ENCODE measurements at regions not wholly inside any gene's neighbourhood (a gene's known extent, or its start where the extent isn't known, plus 50 kb on each side); places are given as distances from the start of the nearest gene placed in this dataset.

DNA sequence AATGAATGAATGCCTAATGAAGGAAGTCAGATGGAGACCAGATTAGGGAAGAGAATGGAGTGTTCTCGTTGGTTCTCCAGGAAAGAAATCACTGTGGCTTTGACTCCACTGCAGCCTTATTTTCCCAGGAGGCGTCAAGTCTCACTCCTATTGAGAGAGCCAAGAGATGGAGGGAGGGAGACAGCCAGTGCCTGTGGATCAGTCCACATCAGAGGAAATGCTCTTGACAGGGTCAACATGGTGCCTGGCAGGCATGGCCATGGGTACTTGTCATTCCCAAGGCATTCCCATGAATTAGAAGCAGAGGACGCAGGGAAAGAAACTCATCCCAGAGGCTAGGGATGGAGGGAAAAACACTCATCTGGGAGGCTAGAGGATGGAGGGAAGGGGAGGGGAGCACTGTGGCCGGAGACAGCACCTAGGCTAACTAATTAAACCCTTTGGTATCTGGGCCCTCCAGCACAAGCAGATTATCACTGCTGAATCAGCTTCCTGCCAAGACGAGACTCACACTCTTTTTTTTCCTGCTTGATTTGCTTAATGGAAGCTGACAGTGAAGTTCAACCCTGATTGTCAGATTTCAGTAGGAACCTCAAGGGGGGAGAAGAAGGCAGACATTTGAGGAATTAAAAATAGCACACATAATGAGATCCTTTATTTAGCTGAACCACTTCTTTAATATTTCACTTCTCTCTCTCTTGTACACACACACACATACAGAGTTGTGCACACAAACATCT is 1233.2 kb upstream of the AUTS2 start:
- H3K9me3 ChIP-seq = no peaks in the 10 kb centered on the region
- H3K27me3 ChIP-seq = peaks cover 5% of the 10 kb centered on the region
- no peak overlapping the region for H3K4me3 ChIP-seq
- H3K27ac ChIP-seq = no peak overlapping the region
- TF ChIP-seq POLR2A (IDR thresholded peaks at IDR 0.05) (no peak), EP300 (IDR thresholded peaks at IDR 0.05) (no peak), POLR2AphosphoS5 (IDR thresholded peaks at IDR 0.05) (no peak)
- TF ChIP-seq, protein P1, sequence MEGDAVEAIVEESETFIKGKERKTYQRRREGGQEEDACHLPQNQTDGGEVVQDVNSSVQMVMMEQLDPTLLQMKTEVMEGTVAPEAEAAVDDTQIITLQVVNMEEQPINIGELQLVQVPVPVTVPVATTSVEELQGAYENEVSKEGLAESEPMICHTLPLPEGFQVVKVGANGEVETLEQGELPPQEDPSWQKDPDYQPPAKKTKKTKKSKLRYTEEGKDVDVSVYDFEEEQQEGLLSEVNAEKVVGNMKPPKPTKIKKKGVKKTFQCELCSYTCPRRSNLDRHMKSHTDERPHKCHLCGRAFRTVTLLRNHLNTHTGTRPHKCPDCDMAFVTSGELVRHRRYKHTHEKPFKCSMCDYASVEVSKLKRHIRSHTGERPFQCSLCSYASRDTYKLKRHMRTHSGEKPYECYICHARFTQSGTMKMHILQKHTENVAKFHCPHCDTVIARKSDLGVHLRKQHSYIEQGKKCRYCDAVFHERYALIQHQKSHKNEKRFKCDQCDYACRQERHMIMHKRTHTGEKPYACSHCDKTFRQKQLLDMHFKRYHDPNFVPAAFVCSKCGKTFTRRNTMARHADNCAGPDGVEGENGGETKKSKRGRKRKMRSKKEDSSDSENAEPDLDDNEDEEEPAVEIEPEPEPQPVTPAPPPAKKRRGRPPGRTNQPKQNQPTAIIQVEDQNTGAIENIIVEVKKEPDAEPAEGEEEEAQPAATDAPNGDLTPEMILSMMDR (IDR thresholded peaks at IDR 0.05) = no peak
- no peaks in the 10 kb centered on the region for H3K4me1 ChIP-seq
- no peaks in the 10 kb centered on the region for H3K36me3 ChIP-seq
- WGBS = 66% methylated on average over 5 of the region's 5 CpGs
- no peak for DNase-seq (ENCODE audit: low spot score in 2 of 2)

DNA sequence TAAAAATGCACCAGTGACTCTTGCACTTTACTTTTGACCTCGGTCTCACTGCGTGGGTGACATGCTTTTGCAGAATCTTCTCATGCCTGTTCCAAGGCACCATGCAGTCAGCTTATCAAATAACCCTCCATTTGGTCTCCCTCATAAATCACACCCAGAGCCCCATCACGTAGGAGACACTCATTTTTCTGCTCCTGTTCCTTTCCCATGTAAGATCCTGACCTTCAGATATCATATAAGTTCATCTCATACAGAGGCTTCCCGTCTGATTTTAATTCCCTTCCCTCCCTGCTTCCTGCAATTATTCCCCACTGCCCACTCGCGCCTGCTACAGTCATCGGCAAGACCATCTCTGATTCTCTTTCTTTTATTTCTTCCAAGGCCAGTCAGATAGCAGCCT is 1226.3 kb upstream of the AUTS2 start:
- Histone ChIP-seq H3K27ac (no peak overlapping the region), H3K36me3 (no peaks in the 10 kb centered on the region), H3K9me3 (no peaks in the 10 kb centered on the region), H3K27me3 (peaks cover 5% of the 10 kb centered on the region), H3K4me3 (no peak overlapping the region), H3K4me1 (no peaks in the 10 kb centered on the region)
- 46% methylated on average over 7 of the region's 7 CpGs for whole genome bisulfite sequencing
- DNase-seq (ENCODE audit: low spot score in 2 of 2) = no peak
- TF ChIP-seq POLR2AphosphoS5 (IDR thresholded peaks at IDR 0.05) (no peak), POLR2A (IDR thresholded peaks at IDR 0.05) (no peak), EP300 (IDR thresholded peaks at IDR 0.05) (no peak)
- TF ChIP-seq, protein P1 (IDR thresholded peaks at IDR 0.05) = no peak

DNA sequence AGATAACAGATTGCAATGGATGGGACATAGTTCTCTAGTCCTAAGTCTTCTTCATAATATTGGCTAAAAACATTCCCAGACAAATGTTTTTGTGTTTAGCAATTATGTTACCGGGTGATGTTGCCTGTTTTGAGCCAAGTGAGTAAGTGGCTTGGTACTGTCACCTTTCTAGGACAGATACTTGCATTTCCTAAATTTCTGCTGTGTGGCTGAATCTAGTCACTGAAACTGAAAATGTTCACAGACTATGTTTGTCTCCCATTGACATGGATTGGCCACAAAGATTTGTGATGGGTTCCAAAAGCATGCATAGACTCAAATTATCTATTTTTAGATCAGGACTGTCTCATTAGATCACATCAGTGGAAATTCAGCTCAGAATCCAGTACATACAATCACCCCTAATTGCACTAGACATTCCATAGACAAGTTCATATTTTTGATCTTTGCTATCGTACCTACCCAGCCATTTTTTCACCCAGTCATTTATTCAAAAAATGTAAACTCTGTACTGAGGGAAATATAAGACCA is 1222.1 kb upstream of the AUTS2 start:
- DNase-seq (ENCODE audit: low spot score in 2 of 2) = no peak
- H3K27ac ChIP-seq = no peak overlapping the region
- no peaks in the 10 kb centered on the region for H3K9me3 ChIP-seq
- no peaks in the 10 kb centered on the region for H3K4me1 ChIP-seq
- WGBS = 60% methylated on average over 2 of the region's 2 CpGs
- H3K27me3 ChIP-seq = no peaks in the 10 kb centered on the region
- H3K4me3 ChIP-seq = no peak overlapping the region
- TF ChIP-seq POLR2A (IDR thresholded peaks at IDR 0.05) = no peak
- TF ChIP-seq, protein P1 (IDR thresholded peaks at IDR 0.05) = no peak
- no peak for TF ChIP-seq POLR2AphosphoS5 (IDR thresholded peaks at IDR 0.05)
- H3K36me3 ChIP-seq = no peaks in the 10 kb centered on the region

DNA sequence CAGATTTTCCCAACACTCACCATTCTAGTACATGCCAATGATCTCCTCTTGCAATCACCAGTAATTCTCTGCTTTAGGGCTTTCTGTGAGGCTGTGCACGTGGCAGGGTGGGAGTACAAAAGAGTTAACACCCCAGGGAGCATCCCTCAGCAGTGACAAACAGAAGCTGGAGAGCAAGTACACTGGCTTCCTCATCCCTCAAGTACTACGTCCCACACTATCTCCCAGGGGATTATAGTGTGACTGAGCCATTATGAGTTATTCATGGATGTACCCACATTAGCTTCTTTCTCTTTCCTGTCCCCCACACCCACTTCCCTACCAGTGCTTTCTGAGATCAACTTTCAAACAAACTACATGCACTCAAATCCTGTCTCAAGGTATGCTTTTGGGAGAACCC is 1216.5 kb upstream of the AUTS2 start:
- Histone ChIP-seq H3K4me3 (no peak overlapping the region), H3K27me3 (no peaks in the 10 kb centered on the region), H3K4me1 (no peaks in the 10 kb centered on the region), H3K9me3 (peaks cover 2% of the 10 kb centered on the region), H3K36me3 (no peaks in the 10 kb centered on the region), H3K27ac (no peak overlapping the region)
- no peak for TF ChIP-seq POLR2AphosphoS5 (IDR thresholded peaks at IDR 0.05)
- no peak for TF ChIP-seq POLR2A (IDR thresholded peaks at IDR 0.05)
- TF ChIP-seq, protein P1 (IDR thresholded peaks at IDR 0.05) = no peak
- TF ChIP-seq EP300 (IDR thresholded peaks at IDR 0.05) = no peak
- 51% methylated on average over 2 of the region's 2 CpGs for WGBS
- DNase-seq (ENCODE audit: low spot score in 2 of 2) = no peak

DNA sequence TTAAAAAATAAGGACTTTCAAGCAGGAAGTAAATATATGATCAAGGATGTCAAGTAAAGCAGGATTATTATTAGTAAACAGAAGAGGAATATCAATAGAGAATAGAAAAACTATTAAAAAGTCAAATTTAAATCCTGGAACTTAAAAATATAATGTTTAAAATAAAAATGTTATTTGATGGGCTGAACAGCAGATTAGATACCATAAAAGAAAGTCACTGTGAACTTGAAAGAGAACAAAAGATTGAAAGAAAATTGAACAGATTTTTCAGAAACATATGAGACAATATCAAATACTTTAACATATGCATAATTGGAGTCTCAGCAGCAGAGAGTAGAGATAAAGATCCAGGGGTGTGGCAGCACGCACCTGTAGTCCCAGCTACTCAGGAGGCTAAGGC is 1213.7 kb upstream of the AUTS2 start:
- TF ChIP-seq, protein P1 (IDR thresholded peaks at IDR 0.05) = no peak
- TF ChIP-seq POLR2AphosphoS5 (IDR thresholded peaks at IDR 0.05) (no peak), EP300 (IDR thresholded peaks at IDR 0.05) (no peak), POLR2A (IDR thresholded peaks at IDR 0.05) (no peak)
- no peaks in the 10 kb centered on the region for H3K36me3 ChIP-seq
- H3K4me3 ChIP-seq = no peak overlapping the region
- peaks cover 2% of the 10 kb centered on the region for H3K9me3 ChIP-seq
- no peak overlapping the region for H3K27ac ChIP-seq
- WGBS = 82% methylated on average over 1 of the region's 1 CpG
- H3K27me3 ChIP-seq = no peaks in the 10 kb centered on the region
- no peaks in the 10 kb centered on the region for H3K4me1 ChIP-seq
- no peak for DNase-seq (ENCODE audit: low spot score in 2 of 2)
